ENCODE measurements at regions not wholly inside any gene's neighbourhood (a gene's known extent, or its start where the extent isn't known, plus 50 kb on each side); places are given as distances from the start of the nearest gene placed in this dataset.

- Histone ChIP-seq H3K4me1 (no peaks in the 10 kb centered on the region), H3K9me3 (no peaks in the 10 kb centered on the region)
- TF ChIP-seq POLR2A (IDR thresholded peaks at IDR 0.05) (no peak), POLR2AphosphoS5 (IDR thresholded peaks at IDR 0.05) (no peak), EP300 (IDR thresholded peaks at IDR 0.05) (no peak)
- TF ChIP-seq, protein P1, sequence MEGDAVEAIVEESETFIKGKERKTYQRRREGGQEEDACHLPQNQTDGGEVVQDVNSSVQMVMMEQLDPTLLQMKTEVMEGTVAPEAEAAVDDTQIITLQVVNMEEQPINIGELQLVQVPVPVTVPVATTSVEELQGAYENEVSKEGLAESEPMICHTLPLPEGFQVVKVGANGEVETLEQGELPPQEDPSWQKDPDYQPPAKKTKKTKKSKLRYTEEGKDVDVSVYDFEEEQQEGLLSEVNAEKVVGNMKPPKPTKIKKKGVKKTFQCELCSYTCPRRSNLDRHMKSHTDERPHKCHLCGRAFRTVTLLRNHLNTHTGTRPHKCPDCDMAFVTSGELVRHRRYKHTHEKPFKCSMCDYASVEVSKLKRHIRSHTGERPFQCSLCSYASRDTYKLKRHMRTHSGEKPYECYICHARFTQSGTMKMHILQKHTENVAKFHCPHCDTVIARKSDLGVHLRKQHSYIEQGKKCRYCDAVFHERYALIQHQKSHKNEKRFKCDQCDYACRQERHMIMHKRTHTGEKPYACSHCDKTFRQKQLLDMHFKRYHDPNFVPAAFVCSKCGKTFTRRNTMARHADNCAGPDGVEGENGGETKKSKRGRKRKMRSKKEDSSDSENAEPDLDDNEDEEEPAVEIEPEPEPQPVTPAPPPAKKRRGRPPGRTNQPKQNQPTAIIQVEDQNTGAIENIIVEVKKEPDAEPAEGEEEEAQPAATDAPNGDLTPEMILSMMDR (IDR thresholded peaks at IDR 0.05): no peak
Observed at GRCh38 chr13:64798422-64798821, 2431.7 kb downstream of the PCDH9 start.

GRCh38 chr13:64793592-64793991 lies 2436.5 kb downstream of the PCDH9 start:
- Histone ChIP-seq H3K27me3 (no peaks in the 10 kb centered on the region), H3K4me3 (no peak overlapping the region), H3K9me3 (no peaks in the 10 kb centered on the region), H3K36me3 (no peaks in the 10 kb centered on the region), H3K27ac (no peak overlapping the region), H3K4me1 (no peaks in the 10 kb centered on the region)
- WGBS: 68% methylated on average over 3 of the region's 3 CpGs
- TF ChIP-seq POLR2A (IDR thresholded peaks at IDR 0.05): no peak
- no peak for TF ChIP-seq EP300 (IDR thresholded peaks at IDR 0.05)
- TF ChIP-seq, protein P1 (IDR thresholded peaks at IDR 0.05): no peak
- no peak for TF ChIP-seq POLR2AphosphoS5 (IDR thresholded peaks at IDR 0.05)
- DNase-seq (ENCODE audit: low spot score in 2 of 2): no peak

More at GRCh38 chr13:64798422-64798821, 2431.7 kb downstream of the PCDH9 start:
- H3K36me3 ChIP-seq: no peaks in the 10 kb centered on the region
- H3K4me3 ChIP-seq: no peak overlapping the region
- 87% methylated on average over 4 of the region's 4 CpGs for WGBS
- H3K27ac ChIP-seq: no peak overlapping the region
- DNase-seq (ENCODE audit: low spot score in 2 of 2): no peak
- H3K27me3 ChIP-seq: no peaks in the 10 kb centered on the region

- 70% methylated on average over 3 of the region's 3 CpGs for whole genome bisulfite sequencing
- TF ChIP-seq EP300 (IDR thresholded peaks at IDR 0.05): no peak
- TF ChIP-seq, protein P1 (IDR thresholded peaks at IDR 0.05): no peak
- TF ChIP-seq POLR2AphosphoS5 (IDR thresholded peaks at IDR 0.05): no peak
- no peak for TF ChIP-seq POLR2A (IDR thresholded peaks at IDR 0.05)
- H3K4me3 ChIP-seq: no peak overlapping the region
- H3K27me3 ChIP-seq: no peaks in the 10 kb centered on the region
- no peak for DNase-seq (ENCODE audit: low spot score in 2 of 2)
- no peak overlapping the region for H3K27ac ChIP-seq
- H3K9me3 ChIP-seq: no peaks in the 10 kb centered on the region
- H3K36me3 ChIP-seq: no peaks in the 10 kb centered on the region
- no peaks in the 10 kb centered on the region for H3K4me1 ChIP-seq
Observed at GRCh38 chr13:64793131-64793530, 2437.0 kb downstream of the PCDH9 start.

DNA sequence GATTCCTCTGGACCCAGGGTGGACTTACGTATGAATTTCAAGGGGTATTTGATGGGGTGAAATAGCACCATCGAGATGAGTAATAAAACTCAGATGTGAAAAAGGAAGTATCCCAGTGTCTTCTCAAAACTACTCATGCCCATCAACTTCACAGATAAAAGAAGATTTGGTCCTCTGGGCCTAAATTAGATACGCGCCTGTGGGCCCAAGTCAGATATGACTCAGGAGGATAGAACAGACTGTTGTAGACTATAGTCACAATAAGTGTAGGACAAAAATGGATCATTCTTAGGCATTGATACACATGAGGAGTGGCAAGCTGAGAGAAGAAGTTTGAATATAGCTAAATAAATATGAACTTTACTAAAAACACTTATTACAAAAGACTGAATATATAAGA lies 2438.8 kb downstream of the PCDH9 start:
- Histone ChIP-seq H3K4me3 (no peak overlapping the region), H3K4me1 (no peaks in the 10 kb centered on the region), H3K36me3 (no peaks in the 10 kb centered on the region), H3K27ac (no peak overlapping the region), H3K9me3 (peaks cover 3% of the 10 kb centered on the region), H3K27me3 (no peaks in the 10 kb centered on the region)
- WGBS: 93% methylated on average over 4 of the region's 4 CpGs
- no peak for DNase-seq (ENCODE audit: low spot score in 2 of 2)
- TF ChIP-seq, protein P1 (IDR thresholded peaks at IDR 0.05): no peak

GRCh38 chr13:64782466-64782865 lies 2447.7 kb downstream of the PCDH9 start:
- Histone ChIP-seq H3K4me1 (no peaks in the 10 kb centered on the region), H3K27ac (no peak overlapping the region), H3K27me3 (no peaks in the 10 kb centered on the region), H3K36me3 (no peaks in the 10 kb centered on the region), H3K4me3 (no peak overlapping the region), H3K9me3 (peaks cover 1% of the 10 kb centered on the region)
- DNase-seq (ENCODE audit: low spot score in 2 of 2): no peak
- TF ChIP-seq, protein P1 (IDR thresholded peaks at IDR 0.05): no peak
- TF ChIP-seq POLR2AphosphoS5 (IDR thresholded peaks at IDR 0.05) (no peak), POLR2A (IDR thresholded peaks at IDR 0.05) (no peak), EP300 (IDR thresholded peaks at IDR 0.05) (no peak)
- 60% methylated on average over 4 of the region's 4 CpGs for WGBS

Data from suprapubic skin (tissue), 4 donors.